ENCODE measurements at regions not wholly inside any gene's neighbourhood (a gene's known extent, or its start where the extent isn't known, plus 50 kb on each side); places are given as distances from the start of the nearest gene placed in this dataset.

- TF ChIP-seq TARDBP (IDR thresholded peaks at IDR 0.05) (no peak), SUZ12 (IDR thresholded peaks at IDR 0.05) (no peak), FOXM1 (IDR thresholded peaks at IDR 0.05; ENCODE audit: borderline replicate concordance) (no peak), SP1 (IDR thresholded peaks at IDR 0.05) (no peak), FOXK2 (IDR thresholded peaks at IDR 0.05) (no peak), ZNF384 (IDR thresholded peaks at IDR 0.05) (no peak), BHLHE40 (IDR thresholded peaks at IDR 0.05; ENCODE audit: borderline replicate concordance) (no peak)
- TF ChIP-seq, protein P1, sequence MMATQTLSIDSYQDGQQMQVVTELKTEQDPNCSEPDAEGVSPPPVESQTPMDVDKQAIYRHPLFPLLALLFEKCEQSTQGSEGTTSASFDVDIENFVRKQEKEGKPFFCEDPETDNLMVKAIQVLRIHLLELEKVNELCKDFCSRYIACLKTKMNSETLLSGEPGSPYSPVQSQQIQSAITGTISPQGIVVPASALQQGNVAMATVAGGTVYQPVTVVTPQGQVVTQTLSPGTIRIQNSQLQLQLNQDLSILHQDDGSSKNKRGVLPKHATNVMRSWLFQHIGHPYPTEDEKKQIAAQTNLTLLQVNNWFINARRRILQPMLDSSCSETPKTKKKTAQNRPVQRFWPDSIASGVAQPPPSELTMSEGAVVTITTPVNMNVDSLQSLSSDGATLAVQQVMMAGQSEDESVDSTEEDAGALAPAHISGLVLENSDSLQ (IDR thresholded peaks at IDR 0.05), result no peak
Observed at GRCh38 chr17:73740370-73740769, 96.1 kb upstream of the SDK2 start.

All from HEK293T (cell line).